ENCODE measurements at regions not wholly inside any gene's neighbourhood (a gene's known extent, or its start where the extent isn't known, plus 50 kb on each side); places are given as distances from the start of the nearest gene placed in this dataset.
"Not testable (repeated sequence)": the region's sequence is repeated elsewhere in the genome, so short reads cannot be mapped to it uniquely, and the experiment has no call there.

GRCh38 chr6:8175046-8175777 is 72.9 kb upstream of the EEF1E1 start:
- no peak for DNase-seq

- no peak for DNase-seq
Observed at GRCh38 chr6:8174571-8174970, 72.2 kb upstream of the EEF1E1 start.

- DNase-seq, result no peak
Observed at GRCh38 chr6:8172530-8172929, 70.2 kb upstream of the EEF1E1 start.

- DNase-seq, result no peak
Observed at GRCh38 chr6:8170754-8171153, 68.4 kb upstream of the EEF1E1 start.

DNA sequence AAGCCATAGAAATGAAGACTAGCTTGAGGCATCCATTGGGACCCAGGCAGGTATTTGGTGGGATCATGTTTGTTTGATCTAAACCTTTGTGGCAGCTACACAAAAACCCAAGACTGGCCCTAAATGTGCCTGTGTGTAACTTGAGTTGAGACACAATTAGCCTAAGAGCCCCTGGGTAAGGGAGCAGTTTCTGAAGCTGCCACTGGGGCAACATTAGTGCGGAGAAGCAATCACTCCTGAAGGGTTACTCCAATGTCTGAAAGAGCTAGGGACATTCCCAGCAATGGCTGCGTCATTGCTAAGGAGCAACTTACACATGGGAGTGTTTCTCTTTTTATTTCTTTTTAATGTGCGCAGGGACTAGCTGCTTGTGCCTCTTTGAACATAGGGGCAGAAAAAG is 67.9 kb upstream of the EEF1E1 start:
- no peak for DNase-seq

DNA sequence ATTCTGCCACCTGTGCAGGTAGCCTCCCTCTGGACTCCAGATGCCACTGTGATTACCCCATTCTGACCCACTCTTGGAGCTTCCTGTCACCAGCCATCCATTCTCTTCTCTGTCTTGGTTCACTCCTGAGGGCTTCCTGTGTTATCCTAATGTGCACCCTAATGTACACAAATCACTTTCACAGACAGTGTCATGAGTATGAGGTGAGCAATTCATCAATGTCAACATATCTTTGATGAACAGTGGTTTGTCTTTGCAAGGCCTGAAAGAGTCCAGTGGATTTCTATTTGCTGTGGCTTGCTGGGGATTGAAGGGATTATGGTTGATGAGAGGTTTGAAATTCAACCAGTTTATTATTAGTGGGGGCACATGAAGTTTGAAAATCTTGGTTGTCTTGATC is 63.8 kb upstream of the EEF1E1 start:
- DNase-seq, result no peak

- DNase-seq, result not testable (repeated sequence)
Observed at GRCh38 chr6:8165008-8165407, 62.7 kb upstream of the EEF1E1 start.

DNA sequence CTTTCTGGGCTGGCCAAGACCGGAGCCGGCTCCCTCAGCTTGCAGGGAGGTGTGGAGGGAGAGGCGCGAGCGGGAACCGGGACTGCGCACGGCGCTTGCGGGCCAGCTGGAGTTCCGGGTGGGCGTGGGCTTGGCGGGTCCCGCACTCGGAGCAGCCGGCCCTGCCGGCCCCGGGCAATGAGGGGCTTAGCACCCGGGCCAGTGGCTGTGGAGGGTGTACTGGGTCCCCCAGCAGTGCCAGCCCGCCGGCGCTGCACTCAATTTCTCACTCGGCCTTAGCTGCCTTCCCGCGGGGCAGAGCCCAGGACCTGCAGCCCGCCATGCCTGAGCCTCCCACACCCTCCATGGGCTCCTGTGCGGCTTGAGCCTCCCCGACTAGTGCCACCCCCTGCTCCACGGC is 61.9 kb upstream of the EEF1E1 start:
- not testable (repeated sequence) for DNase-seq

- no peak for DNase-seq
Observed at GRCh38 chr6:8159966-8160365, 57.6 kb upstream of the EEF1E1 start.

DNA sequence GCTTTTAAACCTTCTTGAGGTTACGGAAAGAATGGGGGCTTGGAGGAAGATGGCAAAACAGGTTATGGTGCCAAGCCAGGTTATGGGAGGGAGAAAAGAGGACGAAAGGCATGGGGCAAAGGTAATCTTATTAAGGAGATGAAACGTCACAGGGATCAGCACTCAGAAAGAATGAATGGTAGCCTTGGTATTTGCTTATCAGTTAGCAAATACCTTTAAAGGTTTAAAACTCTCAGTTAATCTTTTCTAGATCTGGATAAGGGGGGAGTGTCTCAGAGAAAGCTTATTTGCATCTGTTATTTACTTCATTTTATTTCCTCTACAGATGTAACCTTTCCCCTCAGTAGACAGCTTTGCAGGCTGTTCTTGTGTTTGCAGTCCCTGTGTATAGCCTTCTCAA is 55.5 kb upstream of the EEF1E1 start:
- no peak for DNase-seq

DNA sequence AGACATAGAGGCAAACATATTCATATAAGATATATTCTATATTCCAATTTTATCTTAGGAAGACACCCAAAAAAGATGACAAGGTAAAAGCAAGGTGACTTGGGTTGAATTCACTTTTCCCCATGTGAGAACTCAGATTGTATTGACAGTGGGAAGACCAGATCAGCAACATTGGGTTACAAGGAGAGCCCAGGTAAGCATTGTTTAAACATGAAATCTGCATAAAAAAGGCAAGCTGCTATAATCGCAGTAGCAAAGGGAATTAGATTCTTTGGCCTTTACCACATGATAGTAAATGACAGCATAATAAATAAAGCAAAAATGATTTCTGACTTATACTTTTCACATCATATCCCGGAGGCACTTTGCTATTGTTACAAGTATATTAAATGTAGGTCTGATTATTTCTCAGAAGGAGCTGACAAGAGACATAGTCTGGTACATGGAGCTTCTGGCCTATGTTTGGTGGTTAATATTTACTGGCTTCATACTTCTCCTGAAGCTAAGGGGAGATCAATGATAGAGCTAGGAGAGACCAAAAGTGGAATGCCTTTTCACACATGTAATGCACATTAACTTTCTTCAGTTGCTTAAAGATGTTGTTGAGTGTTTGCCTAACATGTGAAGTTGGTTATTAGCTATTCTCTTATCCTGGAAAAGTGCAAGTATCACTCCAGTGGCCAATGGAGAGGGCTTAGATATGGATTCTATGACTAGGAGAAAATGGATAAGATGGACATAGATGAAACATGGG is 53.1 kb upstream of the EEF1E1 start:
- DNase-seq, result no peak
